NCI-H1417 treated with DMSO at 0.1 percent for 48 hours (cell line): ENCODE measurements at regions not wholly inside any gene's neighbourhood (a gene's known extent, or its start where the extent isn't known, plus 50 kb on each side); places are given as distances from the start of the nearest gene placed in this dataset.
"Not testable (repeated sequence)": the region's sequence is repeated elsewhere in the genome, so short reads cannot be mapped to it uniquely, and the experiment has no call there.

ENCODE experiments used
- DNase-seq: peaks from one replicate; lab custom pipeline; 2025; lab: John Stamatoyannopoulos, UW

DNA sequence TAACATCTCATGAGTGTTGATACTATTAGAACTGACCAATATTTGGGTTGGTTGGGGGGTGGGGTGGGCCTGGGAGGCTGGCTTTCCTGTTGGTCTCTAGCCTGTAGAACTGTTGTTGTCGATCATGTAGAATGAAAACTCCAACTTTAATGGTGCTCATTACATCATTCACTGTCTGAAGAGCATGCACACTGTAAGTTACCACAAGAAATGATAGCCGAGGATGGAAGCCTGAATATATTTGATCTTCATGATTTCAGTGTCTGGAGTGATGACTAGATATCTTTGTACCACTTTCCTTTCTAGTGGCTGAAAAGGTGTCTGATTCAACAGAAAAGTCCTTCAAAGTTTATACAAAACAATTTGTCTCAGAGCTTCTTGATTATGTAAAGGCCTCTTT, 123.6 kb downstream of the XCL2 start:
- no peak for DNase-seq

DNA sequence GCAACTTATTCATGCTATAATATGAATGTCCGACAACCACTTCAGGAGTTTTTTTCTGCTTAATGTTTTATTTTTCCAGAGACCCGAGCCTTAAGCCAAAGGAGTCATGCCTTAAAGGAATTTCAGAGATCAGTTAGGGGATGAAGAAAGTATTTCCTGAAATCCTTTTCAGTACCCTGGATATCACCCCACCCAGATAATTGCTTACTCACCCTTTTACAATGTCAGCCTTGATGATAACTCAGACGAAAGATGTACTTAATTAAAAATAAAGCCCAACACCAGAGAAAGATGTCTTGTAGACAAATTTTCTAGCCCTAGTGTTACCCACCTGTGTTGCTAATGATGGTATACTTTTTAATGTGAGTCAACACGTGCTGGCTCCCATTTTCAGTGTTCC, 124.1 kb downstream of the XCL2 start:
- no peak for DNase-seq

DNA sequence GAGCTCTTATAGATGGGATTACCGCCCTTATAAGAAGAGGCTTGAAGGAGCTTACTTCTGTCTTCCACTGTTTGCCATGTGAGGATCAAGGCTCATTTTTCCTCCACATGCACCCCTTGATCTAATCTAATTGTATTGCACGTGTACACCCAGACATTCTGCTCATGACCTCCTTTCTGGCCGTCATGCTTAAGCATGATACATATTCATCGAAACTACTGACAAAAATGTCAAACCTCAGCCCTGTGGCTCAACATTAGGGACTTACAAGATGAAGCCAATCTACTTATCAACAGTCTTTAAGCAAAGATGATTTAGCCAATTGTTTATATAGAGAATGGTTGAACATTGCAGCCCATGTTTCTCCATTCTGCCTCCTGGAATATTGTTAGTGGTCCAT, 127.6 kb downstream of the XCL2 start:
- no peak for DNase-seq

DNA sequence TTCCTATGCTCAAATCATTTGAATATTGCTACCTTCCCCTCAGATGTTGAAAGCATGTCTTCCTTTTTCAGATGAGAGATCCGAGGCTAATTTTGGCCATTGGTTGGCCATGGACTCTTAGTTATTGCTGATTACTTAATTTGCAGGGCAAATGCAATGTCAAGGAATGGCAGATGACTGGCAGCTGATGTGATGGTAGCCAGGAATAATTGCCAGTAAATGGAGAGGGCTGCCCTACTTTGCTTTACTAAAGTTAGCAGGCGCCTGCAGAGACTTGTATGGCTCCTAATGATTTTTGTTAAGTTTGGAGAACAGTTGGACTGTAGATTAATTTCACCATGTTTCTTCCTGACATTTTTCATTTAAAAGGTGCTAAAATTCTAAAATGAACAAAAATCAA, 128.9 kb downstream of the XCL2 start:
- no peak for DNase-seq

DNA sequence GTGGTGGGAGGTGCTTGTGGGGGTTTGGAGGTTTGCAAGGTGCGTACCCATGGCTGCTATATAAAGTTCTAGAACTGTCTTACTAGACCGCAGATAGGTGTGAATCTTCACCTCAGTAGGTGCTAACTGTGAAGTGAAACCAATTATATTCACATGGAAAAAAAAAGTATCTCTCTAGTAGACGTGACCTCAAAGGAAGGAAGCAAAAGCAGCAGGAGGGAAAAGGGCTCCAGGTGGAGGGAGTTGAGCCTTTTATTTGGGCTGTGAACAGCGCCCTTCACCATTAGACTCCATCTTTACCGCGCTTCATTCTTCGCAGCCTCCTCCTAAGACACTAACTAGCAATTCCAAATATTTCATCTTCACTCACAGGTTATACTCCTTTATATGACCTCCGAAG, 129.8 kb downstream of the TBX19 start:
- no peak for DNase-seq

DNA sequence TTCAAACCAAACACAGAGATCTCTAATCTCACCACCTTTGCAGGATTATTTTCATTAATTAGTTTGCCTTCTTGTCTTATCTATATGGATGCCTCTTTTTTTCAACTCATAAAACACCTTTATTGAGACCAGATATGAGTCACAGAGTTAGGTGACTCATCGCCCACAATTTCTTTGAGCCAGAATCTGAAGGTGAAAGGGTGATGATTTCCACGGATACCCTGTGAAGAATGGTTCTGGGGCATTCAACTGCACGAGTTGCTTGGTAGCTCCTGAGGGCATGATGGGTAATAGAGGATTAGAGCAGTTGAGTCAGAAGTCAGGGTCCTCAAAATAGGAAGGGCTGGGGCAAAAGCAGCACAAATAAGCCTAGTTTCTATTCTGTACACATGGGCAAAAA, 128.2 kb downstream of the TBX19 start:
- no peak for DNase-seq

DNA sequence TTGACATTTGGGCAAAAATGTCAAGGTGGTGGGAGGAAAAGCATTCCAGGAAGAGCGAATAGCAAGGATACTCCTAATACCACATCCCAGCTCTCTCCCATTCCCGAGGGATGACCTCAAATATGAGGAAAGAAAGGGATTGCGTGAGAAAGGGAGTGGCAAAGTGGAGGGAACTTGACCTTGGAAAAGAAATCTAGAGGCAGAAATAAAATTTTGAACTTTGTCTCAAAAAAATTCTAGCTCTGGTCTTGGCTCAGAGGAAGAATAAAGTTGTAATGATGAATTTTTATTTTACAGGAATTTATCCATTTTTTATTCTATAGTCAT, 127.8 kb downstream of the TBX19 start:
- DNase-seq, result no peak

DNA sequence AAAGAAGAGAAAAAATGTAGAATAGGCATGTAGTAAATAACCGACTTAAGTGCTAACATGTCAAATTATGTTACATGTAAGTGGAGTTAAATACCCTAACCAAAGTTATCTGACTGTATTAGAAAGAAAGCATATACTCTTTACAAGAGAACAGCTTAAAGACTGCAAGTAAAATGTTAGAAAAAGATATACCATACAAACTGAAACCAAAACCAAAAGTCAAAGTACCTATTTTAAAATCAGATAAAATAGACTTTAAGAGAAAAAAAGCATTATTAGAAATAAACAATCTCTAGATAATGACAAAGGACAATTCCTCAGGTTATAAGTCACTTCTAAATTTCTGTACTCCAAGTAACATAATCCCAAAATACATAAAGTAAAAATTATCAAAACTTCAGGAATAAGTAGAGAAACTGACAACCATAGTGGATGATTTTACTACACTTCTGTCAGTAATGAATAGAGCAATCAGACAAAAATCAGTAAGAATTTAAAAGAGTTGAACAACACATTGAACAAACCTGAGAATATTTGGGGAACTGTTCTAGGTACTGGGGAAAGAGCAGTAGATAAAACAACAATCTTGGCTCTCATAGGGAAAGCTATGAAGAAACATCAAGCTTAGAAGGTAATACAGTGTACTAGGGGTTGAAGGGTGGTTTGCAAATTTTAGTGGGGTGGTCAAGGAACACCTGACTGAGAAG, 127.3 kb downstream of the TBX19 start:
- no peak for DNase-seq

DNA sequence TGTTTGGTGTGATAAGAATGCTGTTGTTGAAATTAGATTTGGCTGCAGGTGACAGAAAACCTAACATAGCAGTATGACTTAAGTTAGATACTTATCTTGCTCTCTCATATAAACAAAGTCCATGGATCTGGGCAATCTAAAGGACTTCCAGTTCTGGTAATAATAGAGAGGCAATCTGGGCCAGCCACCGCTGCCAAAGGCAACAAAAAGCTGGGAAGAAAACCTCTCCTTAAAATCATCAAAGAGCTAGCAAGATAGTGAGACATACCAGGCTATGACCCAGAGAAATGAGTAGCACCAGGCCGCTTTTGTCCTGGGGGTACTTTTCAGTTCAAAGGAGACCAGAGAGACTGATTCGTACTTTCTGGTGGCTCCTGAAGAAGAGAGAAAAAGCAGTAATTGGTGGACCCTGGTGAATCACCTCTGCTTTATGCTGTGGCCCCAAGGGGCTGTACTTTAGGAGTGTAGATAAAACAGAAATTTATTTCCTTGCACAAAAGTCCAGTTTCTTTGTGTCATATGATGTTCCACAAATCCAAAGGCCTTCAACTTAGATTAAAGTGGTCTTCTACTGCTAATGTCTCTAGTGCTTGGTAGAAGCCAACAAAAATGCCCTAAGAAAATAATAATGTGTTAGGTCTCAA, 125.4 kb downstream of the TBX19 start:
- no peak for DNase-seq

DNA sequence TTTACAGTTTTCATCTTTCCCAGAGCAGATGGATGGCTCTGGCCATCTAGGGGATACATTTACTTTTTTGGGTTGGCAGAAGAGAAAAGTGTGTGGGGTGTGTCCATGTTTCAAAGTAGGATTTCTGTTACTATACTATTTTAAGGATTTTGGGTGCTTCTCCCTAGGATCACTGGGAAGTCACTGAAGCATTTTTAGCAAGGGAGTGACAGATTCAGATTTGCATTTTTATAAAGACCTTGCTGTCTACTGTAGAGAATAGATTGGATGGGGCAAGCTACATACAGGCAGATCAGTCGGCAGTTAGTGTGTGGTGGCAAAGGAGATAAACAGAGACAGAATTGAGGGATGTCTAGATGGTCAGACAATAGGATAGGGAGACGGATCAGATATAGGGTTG, 122.5 kb downstream of the TBX19 start:
- DNase-seq, result no peak

DNA sequence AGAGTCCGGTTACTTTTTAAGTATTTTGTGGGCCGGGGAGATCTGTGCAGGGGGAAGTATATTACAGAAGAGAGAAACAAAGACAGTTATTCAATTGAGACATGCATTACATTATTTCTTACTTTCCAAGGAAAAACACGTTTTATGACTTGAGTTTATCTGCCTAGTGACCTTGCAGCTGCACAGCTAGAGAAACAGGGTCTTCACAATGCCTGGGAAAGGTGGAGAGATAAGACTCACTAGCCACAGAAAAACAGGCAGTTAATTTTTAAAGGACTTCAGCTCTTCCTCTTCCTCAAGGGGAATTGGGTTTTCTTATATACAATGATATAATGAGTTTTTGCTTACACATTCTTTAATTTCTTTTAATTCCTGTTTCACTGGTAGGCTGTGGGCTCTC, 121.8 kb downstream of the TBX19 start:
- not testable (repeated sequence) for DNase-seq

DNA sequence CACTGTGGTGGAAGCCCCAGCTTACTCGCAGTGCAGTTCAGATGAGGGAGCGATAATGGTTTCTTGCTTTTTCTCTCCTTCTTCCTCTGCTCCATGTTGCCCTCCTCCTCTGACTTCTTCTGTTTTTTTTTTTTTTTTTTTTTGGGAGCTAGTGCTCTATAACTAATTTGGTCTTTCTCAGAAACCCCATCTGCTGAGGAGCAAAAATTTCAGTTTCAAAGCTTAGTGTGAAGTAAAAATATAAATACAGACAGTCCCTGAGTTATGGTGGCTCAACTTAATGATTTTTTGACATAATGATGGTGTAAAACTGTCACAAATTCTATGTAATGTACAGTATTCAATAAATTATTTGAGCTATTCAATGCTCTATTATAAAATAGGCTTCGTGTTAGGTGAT, 120.7 kb downstream of the TBX19 start:
- DNase-seq, result no peak

DNA sequence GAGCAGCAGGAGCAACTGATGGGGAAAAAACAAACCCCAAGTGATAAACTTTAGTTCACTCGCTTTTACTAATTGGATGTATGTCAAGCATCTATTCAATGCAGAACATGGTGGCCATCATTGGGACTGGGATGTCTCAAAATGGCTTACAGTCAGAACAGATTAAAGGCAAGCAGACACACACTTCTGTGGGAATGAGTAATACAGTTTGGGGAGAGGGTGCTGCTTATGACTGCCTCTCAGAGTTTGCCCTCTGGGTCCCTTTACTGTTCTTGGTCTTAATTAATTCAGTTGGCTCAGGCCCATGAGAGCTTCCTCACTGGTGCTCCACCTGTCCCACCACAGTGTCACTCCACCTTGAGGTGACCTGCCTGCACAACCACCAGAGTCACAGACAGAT, 119.5 kb downstream of the TBX19 start:
- no peak for DNase-seq

DNA sequence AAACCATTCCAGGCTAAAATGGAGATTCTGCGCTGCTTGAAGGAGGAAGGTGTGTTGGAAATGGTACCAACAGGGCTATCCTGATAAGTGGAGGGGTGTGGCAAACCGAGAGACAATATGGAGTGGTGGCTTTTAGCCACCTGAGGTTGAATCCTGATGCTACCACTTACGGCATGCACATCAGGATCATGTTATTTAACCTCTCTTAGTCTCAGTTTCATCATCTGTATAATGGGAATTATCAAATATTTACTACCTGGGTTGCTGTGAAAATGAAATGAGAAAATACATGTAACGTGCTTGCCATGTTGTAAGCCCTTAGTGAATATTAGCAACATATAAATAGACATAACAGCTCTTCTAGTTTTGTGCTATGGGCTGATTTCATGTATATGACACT, 117.1 kb downstream of the TBX19 start:
- DNase-seq, result no peak

DNA sequence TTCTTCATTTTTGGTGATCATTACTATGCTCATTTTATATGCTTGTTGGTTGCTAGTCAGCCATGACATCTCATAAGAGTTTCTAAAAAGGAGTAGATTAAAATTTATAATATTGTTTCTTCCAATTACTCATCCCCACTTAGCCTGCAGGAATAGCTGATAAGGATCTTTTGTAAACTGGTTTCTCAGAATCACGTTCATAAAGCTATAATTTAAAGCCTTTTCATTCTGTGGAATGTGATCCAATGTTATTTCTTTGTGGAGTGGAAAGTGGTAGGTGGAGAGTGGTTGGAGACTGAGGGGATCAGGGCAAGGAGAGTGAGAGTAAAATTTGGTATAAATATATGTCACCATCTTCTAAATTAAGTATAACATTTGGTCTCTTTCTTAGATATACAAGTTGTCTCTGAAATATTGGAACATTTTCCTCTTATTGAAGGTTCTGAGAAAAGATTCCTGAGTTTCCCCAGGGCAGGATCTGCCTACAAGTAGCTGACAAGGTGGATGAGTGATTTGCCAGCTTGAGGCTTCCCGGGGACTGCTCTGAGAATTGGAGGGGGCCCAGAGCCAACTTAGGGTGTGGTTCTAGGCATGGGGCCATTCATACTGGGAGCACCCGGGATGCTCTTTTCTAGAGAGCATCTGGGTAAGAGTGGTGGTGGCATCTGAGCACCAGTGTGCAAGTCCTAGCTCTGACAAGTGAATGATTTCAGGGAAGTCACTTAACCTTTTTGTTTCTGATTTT, 116.4 kb downstream of the TBX19 start:
- DNase-seq, result no peak

DNA sequence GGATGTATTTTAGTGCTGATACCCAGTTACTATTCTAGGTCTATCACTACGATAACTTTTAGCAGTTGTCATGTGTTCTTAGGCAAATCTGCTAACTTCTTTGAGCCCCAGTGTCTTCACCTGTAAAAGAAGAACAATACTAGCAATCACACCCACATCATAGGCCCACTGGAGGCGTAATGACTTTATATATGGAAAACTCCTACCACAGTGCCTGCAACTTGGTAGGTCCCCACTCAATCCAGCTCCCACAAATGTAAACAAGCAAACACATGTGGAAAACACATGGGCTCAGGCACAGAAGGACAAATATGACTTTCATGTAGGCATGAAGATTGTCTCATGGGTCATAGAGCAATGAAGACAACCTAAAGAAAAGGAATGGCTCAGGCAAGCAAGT, 115.8 kb downstream of the TBX19 start:
- no peak for DNase-seq

DNA sequence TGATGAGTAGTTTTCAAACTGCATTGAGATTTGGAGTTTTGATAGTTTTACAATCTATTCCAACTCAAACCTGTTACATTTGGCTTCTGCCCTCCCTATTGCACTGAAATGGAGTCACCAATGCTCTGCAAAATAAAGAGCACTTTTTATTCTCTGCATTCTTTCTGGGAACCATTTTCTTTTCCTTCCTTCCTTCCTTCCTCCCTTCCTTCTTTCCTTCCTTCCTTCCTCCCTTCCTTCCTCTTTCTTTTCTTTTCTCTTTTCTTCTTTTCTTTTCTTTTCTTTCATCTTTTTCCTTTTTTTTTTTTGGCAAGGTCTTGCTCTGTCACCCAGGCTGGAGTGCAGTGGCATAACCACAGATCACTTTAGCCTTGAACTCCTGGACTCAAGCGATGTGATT, 114.2 kb downstream of the TBX19 start:
- no peak for DNase-seq

DNA sequence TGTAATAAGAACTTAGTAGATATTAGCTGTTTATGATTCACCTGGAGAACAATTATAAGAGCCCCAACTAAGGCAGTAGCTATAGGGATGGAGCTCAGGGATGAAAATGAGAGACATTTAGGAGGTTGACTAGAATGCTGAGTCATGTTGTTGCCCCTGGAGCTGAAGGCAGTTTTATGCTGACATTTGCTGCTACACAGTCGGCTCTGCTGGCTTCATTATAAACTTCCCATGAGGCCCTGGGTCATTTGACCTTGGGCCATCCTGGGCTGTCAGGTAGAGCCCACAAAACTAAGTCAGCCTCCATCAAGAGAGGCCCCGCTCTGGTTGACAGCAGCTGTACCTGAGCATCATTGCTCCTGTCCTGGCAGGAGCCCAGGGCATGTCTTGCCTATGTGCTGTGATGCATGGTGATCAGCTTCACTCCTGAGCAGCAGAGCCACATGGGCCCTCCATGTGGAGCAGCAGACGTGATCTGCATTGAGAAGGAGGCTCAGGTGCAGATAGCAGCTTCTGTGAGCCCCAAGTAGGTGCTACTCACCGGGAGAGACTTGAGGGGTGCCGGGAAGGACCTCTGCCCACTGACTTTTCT, 112.4 kb downstream of the TBX19 start:
- no peak for DNase-seq

DNA sequence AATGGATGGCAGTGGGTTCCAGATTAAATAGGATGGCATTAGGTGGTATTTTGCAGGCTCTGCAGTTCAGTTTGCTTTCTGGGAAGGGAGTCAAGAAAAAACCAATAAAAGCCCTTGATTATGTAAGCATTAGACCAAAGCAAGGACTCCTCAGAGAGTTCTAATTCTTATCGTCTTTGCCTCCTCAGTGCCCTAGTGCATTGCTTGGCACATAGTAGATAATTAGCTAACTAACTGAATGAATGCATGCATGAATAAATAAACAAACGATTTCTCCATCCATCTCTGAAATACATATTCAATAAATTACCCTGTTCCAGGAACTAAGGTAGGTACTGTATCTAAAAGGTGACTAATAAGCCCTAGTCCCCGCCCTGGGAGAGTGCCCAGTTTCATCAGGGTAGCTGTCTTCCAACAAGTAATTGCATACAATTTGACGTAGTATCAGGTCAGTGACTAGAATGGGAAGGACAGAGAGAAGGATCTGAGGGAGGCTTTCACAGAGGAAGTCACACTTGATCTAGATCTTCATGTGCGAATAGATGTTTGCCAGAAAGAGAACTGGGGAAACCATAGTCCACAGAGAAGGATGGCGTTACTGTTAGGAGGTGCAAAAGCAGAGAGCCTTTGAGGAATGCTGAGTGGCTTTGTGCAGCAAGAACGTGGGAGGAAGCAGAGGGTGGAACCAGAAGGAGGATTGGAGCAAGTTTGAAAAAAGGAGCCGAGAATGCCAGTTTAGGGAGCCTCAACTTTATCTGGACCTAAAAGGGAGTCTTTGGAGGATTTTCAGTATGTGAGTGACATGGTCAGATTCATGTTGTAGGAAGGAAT, 111.4 kb downstream of the TBX19 start:
- no peak for DNase-seq

DNA sequence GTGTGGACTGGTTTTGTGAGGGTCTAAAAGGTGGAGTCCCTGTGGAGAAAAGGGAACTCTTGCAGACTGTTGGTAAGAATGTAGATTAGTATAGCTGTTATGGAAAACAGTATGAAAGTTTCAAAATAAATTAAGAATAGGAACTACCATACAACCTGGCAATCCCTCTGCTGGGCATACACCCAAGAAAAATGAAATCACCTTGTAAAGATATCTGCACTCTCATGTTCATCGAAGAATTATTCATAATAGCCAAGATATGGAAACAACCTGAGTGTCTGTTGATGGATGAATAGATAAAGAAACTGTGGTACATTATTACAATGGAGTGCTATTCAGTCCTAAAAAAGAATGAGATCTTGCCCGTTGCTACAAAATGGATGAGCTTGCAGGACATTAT, 109.6 kb downstream of the TBX19 start:
- no peak for DNase-seq

DNA sequence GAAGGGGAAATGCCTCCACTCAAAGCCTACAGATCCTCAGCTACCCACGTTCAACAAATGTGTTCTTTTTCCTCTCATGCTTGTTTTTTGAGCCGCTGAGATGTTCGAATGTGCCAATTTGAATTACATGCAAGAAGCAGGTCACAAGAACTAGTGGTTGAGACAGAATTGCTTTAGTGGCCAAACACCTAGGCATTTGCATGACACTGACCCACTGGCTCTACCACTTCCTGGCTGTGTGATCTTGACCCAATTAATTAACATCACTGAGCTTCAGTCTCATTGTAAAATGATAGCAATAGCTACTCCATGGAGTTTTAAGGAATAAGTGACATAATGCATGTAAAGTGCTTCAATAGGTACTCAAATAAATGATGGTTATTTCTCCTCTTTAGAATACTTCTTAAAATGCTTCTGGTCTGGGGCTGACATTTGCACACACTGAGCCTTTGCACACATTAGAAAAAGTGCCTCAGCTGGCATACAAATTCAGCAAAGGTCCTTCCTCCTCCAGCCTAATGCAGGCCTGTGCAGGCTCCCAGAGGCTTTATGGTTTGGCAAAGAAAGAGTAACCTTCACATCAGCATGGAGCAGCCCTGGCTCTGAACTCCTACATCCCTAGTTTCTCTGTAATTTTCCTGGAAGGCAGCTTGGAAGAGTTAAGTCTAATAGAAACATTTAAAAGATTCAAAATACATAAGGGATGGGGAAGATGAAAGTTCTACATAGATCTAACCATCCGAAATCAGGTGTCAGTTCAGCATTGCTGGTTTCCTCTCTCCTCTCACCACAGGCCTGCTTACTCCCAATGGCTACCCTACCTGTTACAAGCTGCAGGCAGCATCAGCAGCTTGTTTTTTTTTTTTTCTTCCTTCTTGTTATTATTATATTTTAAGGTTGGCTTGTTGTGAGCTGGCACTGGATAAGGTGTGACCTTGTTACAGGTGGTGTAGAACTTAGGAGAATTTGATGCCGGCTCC, 107.4 kb downstream of the TBX19 start:
- DNase-seq, result no peak
